ENCODE measurements at regions not wholly inside any gene's neighbourhood (a gene's known extent, or its start where the extent isn't known, plus 50 kb on each side); places are given as distances from the start of the nearest gene placed in this dataset.

- TF ChIP-seq CTCF (IDR thresholded peaks at IDR 0.05) (no peak), TCF7 (CRISPR knock-in tag; IDR thresholded peaks at IDR 0.05; ENCODE audit: low read depth) (no peak), CREM (CRISPR knock-in tag; IDR thresholded peaks at IDR 0.05) (no peak), PREB (CRISPR knock-in tag; IDR thresholded peaks at IDR 0.05; ENCODE audit: borderline replicate concordance) (no peak), MAX (CRISPR knock-in tag; IDR thresholded peaks at IDR 0.05) (no peak)
Observed at GRCh38 chr5:86689103-86689729, 71.5 kb downstream of the COX7C start.
